ENCODE measurements at regions not wholly inside any gene's neighbourhood (a gene's known extent, or its start where the extent isn't known, plus 50 kb on each side); places are given as distances from the start of the nearest gene placed in this dataset.

- no peak for TF ChIP-seq EZH2 (IDR thresholded peaks at IDR 0.05; ENCODE audit: low read length, missing control alignments)
- TF ChIP-seq CTCF (conservative IDR thresholded peaks at IDR 0.05 in 1 of 2, IDR thresholded peaks at IDR 0.05 in 1 of 2; ENCODE audit: low read depth in 1 of 2, low read length in 2 of 2), result no peak
- H3K4me1 ChIP-seq (ENCODE audit: control insufficient read depth, extremely low read depth, insufficient read depth, low read length), result peaks cover 5% of the 10 kb centered on the region
These were observed 53.3 kb upstream of the RNF7 start for GRCh38 chr3:141684758-141685157.

GRCh38 chr3:141686466-141687291 lies 51.4 kb upstream of the RNF7 start:
- Histone ChIP-seq H2AFZ (ENCODE audit: low read length) (peak overlapping the region; percentile 92), H3K36me3 (ENCODE audit: control insufficient read depth, insufficient read depth, low read length) (no peaks in the 10 kb centered on the region), H3K27me3 (ENCODE audit: control insufficient read depth, insufficient read depth, low read length) (no peaks in the 10 kb centered on the region)

More at GRCh38 chr3:141684758-141685157, 53.3 kb upstream of the RNF7 start:
- Histone ChIP-seq H2AFZ (ENCODE audit: low read length) (no peak overlapping the region), H3K79me2 (ENCODE audit: control insufficient read depth, insufficient read depth, low read length) (no peaks in the 10 kb centered on the region), H3K27me3 (ENCODE audit: control insufficient read depth, insufficient read depth, low read length) (no peaks in the 10 kb centered on the region), H3K27ac (ENCODE audit: insufficient read depth, low read length) (no peak overlapping the region), H3K9ac (ENCODE audit: insufficient read depth, low read length) (no peak overlapping the region), H3K4me3 (replicated peaks in 1 of 4; ENCODE audit: control extremely low read depth in 1 of 4, insufficient read depth in 1 of 4, low read depth in 3 of 4, low read length in 4 of 4) (no peak overlapping the region), H3K4me2 (ENCODE audit: extremely low read depth, insufficient read depth, low read length) (no peak overlapping the region), H3K36me3 (ENCODE audit: control insufficient read depth, insufficient read depth, low read length) (no peaks in the 10 kb centered on the region), H3K9me3 (ENCODE audit: control insufficient read depth, insufficient read depth, low read depth, low read length) (no peaks in the 10 kb centered on the region), H4K20me1 (ENCODE audit: control insufficient read depth, extremely low read depth, insufficient read depth, low read length) (no peaks in the 10 kb centered on the region)
- DNase-seq (ENCODE audit: low read depth in 2 of 2), result no peak

More at GRCh38 chr3:141686466-141687291, 51.4 kb upstream of the RNF7 start:
- Histone ChIP-seq H3K4me1 (ENCODE audit: control insufficient read depth, extremely low read depth, insufficient read depth, low read length) (peaks cover 7% of the 10 kb centered on the region), H3K4me2 (ENCODE audit: extremely low read depth, insufficient read depth, low read length) (peak overlapping the region; percentile 61), H3K9ac (ENCODE audit: insufficient read depth, low read length) (no peak overlapping the region), H3K4me3 (replicated peaks in 1 of 4; ENCODE audit: control extremely low read depth in 1 of 4, insufficient read depth in 1 of 4, low read depth in 3 of 4, low read length in 4 of 4) (peak overlapping the region; percentile 9 to 57 (median 32)), H4K20me1 (ENCODE audit: control insufficient read depth, extremely low read depth, insufficient read depth, low read length) (no peaks in the 10 kb centered on the region), H3K79me2 (ENCODE audit: control insufficient read depth, insufficient read depth, low read length) (no peaks in the 10 kb centered on the region), H3K27ac (ENCODE audit: insufficient read depth, low read length) (peak overlapping the region; percentile 62), H3K9me3 (ENCODE audit: control insufficient read depth, insufficient read depth, low read depth, low read length) (no peaks in the 10 kb centered on the region)
- TF ChIP-seq CTCF (conservative IDR thresholded peaks at IDR 0.05 in 1 of 2, IDR thresholded peaks at IDR 0.05 in 1 of 2; ENCODE audit: low read depth in 1 of 2, low read length in 2 of 2) (no peak), EZH2 (IDR thresholded peaks at IDR 0.05; ENCODE audit: low read length, missing control alignments) (no peak)
- DNase-seq (ENCODE audit: low read depth in 2 of 2), result peak; percentile 54 to 84

Data from fibroblast of lung (primary cell).